Osteoblast (primary cell): ENCODE measurements at regions not wholly inside any gene's neighbourhood (a gene's known extent, or its start where the extent isn't known, plus 50 kb on each side); places are given as distances from the start of the nearest gene placed in this dataset.
A peak's percentile ranks its signal among the peaks of the same experiment; 100 is the strongest.

Source experiments
- DNase-seq: peaks from one replicate; pipeline ENCODE4 v3.0.0; 2011; ENCODE audit warnings: low spot score, mixed read lengths; ENCODE audit not compliant: insufficient read length; ENCODE audit errors: missing footprints
- H2AFZ ChIP-seq: 2 replicates; pipeline ENCODE4 v1.6.0; 2011; ENCODE audit warnings: mild to moderate bottlenecking, low read length
- H3K27ac ChIP-seq: 2 replicates; pipeline ENCODE4 v1.5.1; 2011; ENCODE audit warnings: mild to moderate bottlenecking, low read depth, low read length, moderate library complexity
- H3K27me3 ChIP-seq: 2 replicates; pipeline ENCODE4 v1.6.0; 2012; ENCODE audit warnings: mild to moderate bottlenecking, control low read depth, inconsistent platforms, low read length, moderate library complexity; ENCODE audit not compliant: insufficient read depth
- H3K36me3 ChIP-seq: 2 replicates; pipeline ENCODE4 v1.5.1; 2011; ENCODE audit warnings: mild to moderate bottlenecking, low read length, control low read depth, moderate library complexity; ENCODE audit not compliant: insufficient read depth
- H3K4me1 ChIP-seq: 2 replicates; pipeline ENCODE4 v1.5.1; 2011; ENCODE audit warnings: mild to moderate bottlenecking, low read length, control low read depth, moderate library complexity; ENCODE audit not compliant: insufficient read depth
- H3K4me2 ChIP-seq: 2 replicates; pipeline ENCODE4 v1.6.0; 2011; ENCODE audit warnings: mild to moderate bottlenecking, low read length; ENCODE audit not compliant: insufficient read depth
- H3K4me3 ChIP-seq: fragments of 200-600 bp; sonication (generic); 3 replicates; pipeline ENCODE4 v1.5.1; 2012; ENCODE audit warnings: mild to moderate bottlenecking, low read length, inconsistent platforms; ENCODE audit not compliant: insufficient read depth
- H3K79me2 ChIP-seq: 2 replicates; pipeline ENCODE4 v1.6.0; 2012; ENCODE audit warnings: mild to moderate bottlenecking, low read length, control low read depth, inconsistent platforms; ENCODE audit not compliant: insufficient read depth
- H3K9me3 ChIP-seq: 2 replicates; pipeline ENCODE4 v1.5.1; 2011; ENCODE audit warnings: low read depth, low read length, control low read depth
- H4K20me1 ChIP-seq: 2 replicates; pipeline ENCODE4 v1.6.0; 2012; ENCODE audit warnings: mild to moderate bottlenecking, low read length, control low read depth; ENCODE audit not compliant: insufficient read depth
- CTCF ChIP-seq: IDR thresholded peaks from 2 replicates; pipeline ENCODE4 v1.5.1; 2011; ENCODE audit warnings: mild to moderate bottlenecking, low read depth, low read length, moderate library complexity; ENCODE audit errors: extremely low read depth

- peak; percentile 17 for DNase-seq
- Histone ChIP-seq H3K4me2 (no peak overlapping the region), H3K4me1 (peaks cover 27% of the 10 kb centered on the region), H3K36me3 (no peaks in the 10 kb centered on the region), H3K27me3 (no peaks in the 10 kb centered on the region), H3K9me3 (no peaks in the 10 kb centered on the region), H2AFZ (peak overlapping the region; percentile 4), H3K27ac (peak overlapping the region; percentile 71), H3K4me3 (no peak overlapping the region), H4K20me1 (no peaks in the 10 kb centered on the region), H3K79me2 (no peaks in the 10 kb centered on the region)
- TF ChIP-seq CTCF, result no peak
Measured at GRCh38 chr3:59555593-59556315, 505.9 kb upstream of the CFAP20DC start.

GRCh38 chr3:59553076-59553475, 503.3 kb upstream of the CFAP20DC start:
- DNase-seq, result no peak
- H3K27me3 ChIP-seq, result no peaks in the 10 kb centered on the region

GRCh38 chr3:59551834-59552233, 502.0 kb upstream of the CFAP20DC start:
- H3K79me2 ChIP-seq, result no peaks in the 10 kb centered on the region
- H2AFZ ChIP-seq, result no peak overlapping the region
- H3K4me1 ChIP-seq, result peaks cover 23% of the 10 kb centered on the region
- H3K4me3 ChIP-seq, result no peak overlapping the region
- no peak for TF ChIP-seq CTCF
- no peaks in the 10 kb centered on the region for H3K27me3 ChIP-seq
- no peaks in the 10 kb centered on the region for H3K36me3 ChIP-seq
- no peaks in the 10 kb centered on the region for H3K9me3 ChIP-seq
- no peak overlapping the region for H3K4me2 ChIP-seq
- H4K20me1 ChIP-seq, result no peaks in the 10 kb centered on the region
- no peak for DNase-seq
- H3K27ac ChIP-seq, result no peak overlapping the region

More at GRCh38 chr3:59553076-59553475, 503.3 kb upstream of the CFAP20DC start:
- Histone ChIP-seq H3K4me3 (no peak overlapping the region), H3K4me1 (peaks cover 13% of the 10 kb centered on the region), H4K20me1 (no peaks in the 10 kb centered on the region), H3K4me2 (no peak overlapping the region), H3K36me3 (no peaks in the 10 kb centered on the region), H2AFZ (no peak overlapping the region), H3K9me3 (no peaks in the 10 kb centered on the region), H3K27ac (no peak overlapping the region), H3K79me2 (no peaks in the 10 kb centered on the region)
- no peak for TF ChIP-seq CTCF

- H3K4me3 ChIP-seq, result no peak overlapping the region
- no peak overlapping the region for H3K4me2 ChIP-seq
- H3K27me3 ChIP-seq, result no peaks in the 10 kb centered on the region
- H3K36me3 ChIP-seq, result no peaks in the 10 kb centered on the region
- DNase-seq, result no peak
- H3K9me3 ChIP-seq, result no peaks in the 10 kb centered on the region
- H2AFZ ChIP-seq, result no peak overlapping the region
- H3K79me2 ChIP-seq, result no peaks in the 10 kb centered on the region
- H3K4me1 ChIP-seq, result peaks cover 11% of the 10 kb centered on the region
- H3K27ac ChIP-seq, result no peak overlapping the region
- no peak for TF ChIP-seq CTCF
- H4K20me1 ChIP-seq, result no peaks in the 10 kb centered on the region
Measured at GRCh38 chr3:59549962-59550361, 500.1 kb upstream of the CFAP20DC start.
